GM19397 (cell line): ENCODE measurements at regions not wholly inside any gene's neighbourhood (a gene's known extent, or its start where the extent isn't known, plus 50 kb on each side); places are given as distances from the start of the nearest gene placed in this dataset.

Experiments used
- ATAC-seq: cut with Tn5 transposase; IDR thresholded peaks from one replicate; pipeline ENCODE4 v1.9.1; 2021; ENCODE audit warnings: mild to moderate bottlenecking, moderate library complexity; ENCODE audit not compliant: unreplicated experiment

GRCh38 chr10:124305131-124305530 is 113.6 kb downstream of the OAT start:
- no peak for ATAC-seq

- no peak for ATAC-seq
These were observed 114.9 kb downstream of the OAT start for GRCh38 chr10:124303662-124304418.

- no peak for ATAC-seq
These were observed 115.7 kb downstream of the OAT start for GRCh38 chr10:124302951-124303505.

- ATAC-seq = no peak
These were observed 117.0 kb downstream of the OAT start for GRCh38 chr10:124301736-124302135.

- no peak for ATAC-seq
These were observed 118.0 kb downstream of the OAT start for GRCh38 chr10:124300735-124301134.

- no peak for ATAC-seq
These were observed 118.5 kb downstream of the OAT start for GRCh38 chr10:124300224-124300623.

GRCh38 chr10:124299696-124300095 is 119.0 kb downstream of the OAT start:
- no peak for ATAC-seq

- no peak for ATAC-seq
These were observed 119.8 kb downstream of the OAT start for GRCh38 chr10:124298891-124299290.

- ATAC-seq = no peak
These were observed 121.6 kb downstream of the OAT start for GRCh38 chr10:124296813-124297788.

GRCh38 chr10:124296121-124296812 is 122.5 kb downstream of the OAT start:
- ATAC-seq = no peak

- ATAC-seq = no peak
These were observed 123.6 kb downstream of the OAT start for GRCh38 chr10:124294811-124295770.

GRCh38 chr10:124293616-124294449 is 124.9 kb downstream of the OAT start:
- no peak for ATAC-seq

GRCh38 chr10:124292911-124293615 is 125.7 kb downstream of the OAT start:
- ATAC-seq = no peak

GRCh38 chr10:124291001-124291701 is 127.6 kb downstream of the OAT start:
- no peak for ATAC-seq

GRCh38 chr10:124289851-124290795 is 128.6 kb downstream of the OAT start:
- ATAC-seq = no peak
